ENCODE measurements at regions not wholly inside any gene's neighbourhood (a gene's known extent, or its start where the extent isn't known, plus 50 kb on each side); places are given as distances from the start of the nearest gene placed in this dataset.

DNA sequence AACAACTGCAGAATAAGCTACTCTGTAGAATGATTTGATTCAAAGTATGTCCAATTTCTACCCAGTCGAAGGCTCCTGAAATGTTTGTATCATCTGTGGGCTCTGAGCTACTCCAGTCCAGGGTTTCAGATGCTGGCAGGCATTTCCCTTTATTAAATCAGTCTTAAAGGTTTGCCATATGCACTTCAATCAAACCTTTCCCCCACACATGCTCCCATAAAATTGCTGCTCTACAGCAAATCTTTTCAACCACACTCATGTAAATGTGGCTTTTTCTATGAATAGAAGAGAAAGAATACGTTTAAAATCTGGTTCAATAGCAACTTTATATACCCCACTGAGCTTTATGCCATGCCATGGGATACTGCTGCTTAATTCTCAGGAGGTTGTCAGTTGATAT lies 242.4 kb upstream of the MAP3K7 start:
- DNase-seq (ENCODE audit: low read depth): no peak

DNA sequence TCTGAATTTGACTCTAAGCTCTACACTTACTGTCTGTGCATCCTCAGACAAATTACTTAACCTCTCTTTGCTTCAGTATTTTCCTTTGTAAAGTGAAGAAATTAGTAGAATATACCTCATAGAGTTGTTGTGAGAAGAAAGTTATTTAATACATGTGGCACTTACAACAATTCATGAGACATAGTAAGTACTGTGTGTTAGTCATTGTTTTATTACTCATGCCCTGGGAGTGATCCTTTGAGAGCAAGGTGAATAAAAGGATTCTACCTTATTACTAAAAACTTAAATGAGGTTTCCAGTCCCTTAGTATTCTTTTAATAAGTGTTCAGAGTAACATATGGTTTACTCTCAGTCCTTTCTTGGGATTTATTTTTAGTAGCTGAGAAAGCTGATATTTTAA lies 233.6 kb upstream of the MAP3K7 start:
- no peak for DNase-seq (ENCODE audit: low read depth)

DNA sequence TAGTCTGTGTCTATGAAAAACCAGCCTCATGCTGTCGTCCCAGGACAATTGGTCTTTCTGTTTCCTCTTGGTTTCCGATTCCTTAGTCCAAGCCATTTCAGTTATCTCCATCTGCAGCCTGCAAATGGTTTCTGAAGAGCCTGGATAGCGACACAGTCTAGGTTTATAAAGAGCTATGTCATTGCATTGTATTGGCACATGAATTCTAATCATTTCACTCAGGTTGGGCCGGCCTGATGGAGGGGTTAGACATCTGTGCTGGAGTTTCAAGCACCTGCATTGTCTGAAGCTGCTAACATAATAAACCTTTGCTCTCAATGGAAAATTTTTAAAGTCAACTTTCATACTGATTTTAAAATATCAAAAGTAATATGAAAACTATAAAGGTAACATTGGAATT lies 232.6 kb upstream of the MAP3K7 start:
- DNase-seq (ENCODE audit: low read depth): no peak

DNA sequence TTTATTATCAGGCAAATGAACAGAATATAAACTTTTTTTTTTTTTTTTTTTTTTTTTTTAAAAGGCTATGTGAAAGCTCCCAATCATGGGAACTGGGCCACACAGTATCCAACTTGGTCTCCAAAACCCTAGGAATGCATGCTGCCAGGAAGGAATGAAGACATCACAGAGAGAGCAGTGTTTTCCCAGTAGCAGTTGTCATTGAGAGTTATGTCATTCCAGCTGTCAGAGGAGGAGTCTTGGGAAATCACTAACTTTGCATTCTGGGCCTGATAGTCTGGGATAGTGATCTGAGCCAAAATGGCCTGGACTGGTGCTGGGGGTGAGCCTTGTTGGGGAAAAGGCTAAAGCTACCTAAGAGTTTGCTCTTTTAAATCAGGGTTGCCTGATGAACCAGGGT lies 231.3 kb upstream of the MAP3K7 start:
- DNase-seq (ENCODE audit: low read depth): peak; percentile 32

DNA sequence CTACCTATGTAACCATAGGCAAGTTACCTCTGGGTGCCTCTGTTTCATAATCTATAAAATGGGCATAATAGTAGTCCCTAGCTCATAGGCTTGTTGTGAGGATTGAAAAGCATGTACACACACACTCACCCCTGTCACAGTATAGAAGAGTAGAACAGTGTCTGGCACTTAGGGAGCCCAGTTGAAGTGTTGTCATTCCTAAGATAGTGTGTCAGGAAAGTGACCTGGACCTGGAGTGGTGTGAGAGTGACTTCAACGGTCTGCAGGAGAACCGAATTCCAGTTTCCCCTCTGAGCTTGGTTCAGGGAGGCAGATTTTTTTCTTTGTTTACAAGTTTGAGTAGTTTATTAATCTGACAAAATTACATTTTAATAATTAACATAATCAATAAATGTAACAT lies 229.9 kb upstream of the MAP3K7 start:
- no peak for DNase-seq (ENCODE audit: low read depth)

DNA sequence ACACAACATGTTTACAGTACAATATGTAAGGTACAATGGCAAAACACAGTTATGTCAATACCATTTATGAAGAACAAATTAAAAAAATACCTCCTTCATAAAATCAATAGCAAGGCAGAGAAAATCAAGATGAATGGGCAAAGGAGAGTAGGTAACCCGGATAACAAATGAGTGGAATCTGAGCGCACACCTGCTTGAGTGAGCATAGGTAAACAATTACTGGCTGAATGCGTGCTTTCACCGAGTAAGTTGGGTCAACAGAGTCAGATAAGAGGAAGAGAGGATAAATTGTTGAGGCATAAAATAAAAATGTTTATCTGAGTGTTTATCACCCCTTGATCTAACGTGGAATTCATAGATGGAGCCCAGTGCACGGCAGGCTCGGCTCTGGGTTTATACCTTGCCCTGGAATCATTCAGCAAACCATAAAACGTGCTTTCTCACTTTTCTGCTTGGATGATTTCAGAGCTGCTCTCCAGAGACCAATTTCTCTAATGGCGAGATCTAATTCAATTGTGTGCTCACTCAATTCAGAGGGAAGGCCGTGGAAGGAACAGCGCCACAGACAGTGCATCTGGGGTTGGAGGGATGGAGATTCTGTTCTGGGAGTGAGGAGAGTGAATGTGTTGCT lies 224.8 kb upstream of the MAP3K7 start:
- DNase-seq (ENCODE audit: low read depth): no peak

DNA sequence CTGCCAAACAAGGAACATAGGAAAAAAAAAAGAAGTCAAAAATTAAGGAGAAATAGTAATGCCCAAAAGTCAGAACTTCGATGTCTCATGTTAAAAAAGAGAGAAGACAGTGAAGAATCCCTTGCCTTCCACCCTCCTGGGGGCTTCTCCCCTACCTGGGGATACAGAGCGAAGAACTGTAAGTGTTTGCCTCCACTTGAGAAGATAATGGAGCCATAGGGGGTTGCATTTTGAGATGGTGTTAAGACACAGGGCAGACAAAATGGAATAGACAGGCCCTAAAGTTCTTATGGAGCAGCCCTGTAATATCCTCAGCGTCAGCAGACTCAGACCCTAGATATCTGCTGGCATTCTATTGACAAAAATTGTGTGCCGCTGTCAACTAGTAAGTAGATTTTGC lies 222.2 kb upstream of the MAP3K7 start:
- DNase-seq (ENCODE audit: low read depth): no peak

DNA sequence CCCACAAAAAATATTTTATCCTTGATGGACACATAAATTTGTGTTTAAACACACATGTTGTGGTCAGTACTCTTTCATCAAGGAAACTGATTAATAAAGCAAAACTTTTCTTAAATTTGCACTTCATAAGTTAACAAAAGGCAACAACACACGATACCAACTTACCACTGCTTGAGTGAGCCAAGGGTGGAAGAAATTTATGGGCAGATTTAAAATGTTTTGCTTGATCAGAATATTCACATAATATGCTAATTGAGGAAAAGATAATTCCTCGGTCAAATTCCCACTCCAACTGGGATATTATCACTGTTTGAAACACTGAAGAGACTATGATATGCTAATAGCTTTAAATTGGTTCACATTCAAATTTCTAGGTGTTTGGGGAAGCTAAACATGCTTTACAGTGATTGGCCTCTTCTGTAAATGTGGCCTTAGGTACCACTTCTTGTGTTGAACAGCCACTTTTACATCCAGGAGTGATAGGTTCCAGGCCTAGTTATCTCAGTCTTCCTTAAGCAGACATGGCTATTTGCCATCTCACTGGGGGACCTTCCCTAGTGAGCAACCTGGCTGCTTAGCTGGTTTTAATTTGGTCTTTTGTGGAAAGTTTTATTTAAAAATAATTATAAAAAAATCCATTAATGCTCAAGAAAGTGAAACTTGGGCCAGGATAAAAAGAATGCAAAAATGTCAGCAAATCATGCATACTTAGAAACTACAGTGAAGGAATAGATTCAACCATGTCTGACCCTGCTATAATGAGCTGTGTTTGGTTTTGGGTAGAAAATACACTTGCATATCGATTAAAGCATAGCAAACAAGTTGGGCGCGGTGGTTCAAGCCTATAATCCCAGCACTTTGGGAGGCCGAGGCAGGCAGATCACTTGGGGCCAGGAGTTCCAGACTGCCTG lies 221.2 kb upstream of the MAP3K7 start:
- DNase-seq (ENCODE audit: low read depth): no peak

DNA sequence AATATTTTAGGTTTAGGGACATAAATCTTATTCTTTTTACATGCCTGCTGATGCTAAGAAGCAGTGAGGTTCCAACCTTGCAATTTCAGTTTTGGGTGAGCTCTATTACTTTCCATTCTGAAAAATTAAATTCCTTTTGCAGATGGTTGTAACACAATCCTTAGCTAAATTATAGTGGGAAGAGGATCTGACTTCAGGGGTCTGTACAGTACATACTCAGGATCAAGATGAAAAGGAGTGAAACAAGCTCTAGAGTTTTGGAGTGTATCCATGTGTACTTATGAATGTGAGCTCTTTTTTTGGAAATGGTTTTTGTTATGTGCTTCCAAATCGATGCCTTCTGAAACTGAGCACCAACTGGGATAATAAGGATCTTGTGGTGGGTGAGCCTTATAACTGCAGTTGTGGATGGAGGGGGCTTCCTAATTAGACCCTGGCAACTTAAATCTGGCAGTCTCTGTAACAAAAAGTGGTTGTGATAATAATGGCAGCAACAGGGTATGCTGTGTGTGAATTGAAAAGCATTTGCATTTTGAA lies 218.8 kb upstream of the MAP3K7 start:
- no peak for DNase-seq (ENCODE audit: low read depth)

DNA sequence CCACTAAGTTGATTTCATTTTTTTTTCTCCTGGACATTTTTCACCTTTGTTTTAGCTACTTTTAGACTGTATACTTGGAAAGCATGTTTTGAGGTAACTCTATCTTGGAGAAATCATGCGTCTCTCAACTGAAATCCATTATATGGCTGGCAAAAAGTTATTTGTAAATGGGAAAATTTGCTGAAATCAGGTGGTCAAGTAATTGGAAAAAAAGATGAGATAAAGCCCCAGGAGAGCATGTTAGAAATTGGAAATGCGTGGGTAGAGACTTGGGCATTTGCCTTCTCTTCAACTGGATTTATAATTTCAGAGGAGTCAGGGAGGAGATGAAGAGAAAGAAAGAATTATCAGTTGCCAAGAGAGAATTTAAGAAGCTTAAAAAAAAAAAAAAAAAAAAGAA lies 217.1 kb upstream of the MAP3K7 start:
- DNase-seq (ENCODE audit: low read depth): no peak

DNA sequence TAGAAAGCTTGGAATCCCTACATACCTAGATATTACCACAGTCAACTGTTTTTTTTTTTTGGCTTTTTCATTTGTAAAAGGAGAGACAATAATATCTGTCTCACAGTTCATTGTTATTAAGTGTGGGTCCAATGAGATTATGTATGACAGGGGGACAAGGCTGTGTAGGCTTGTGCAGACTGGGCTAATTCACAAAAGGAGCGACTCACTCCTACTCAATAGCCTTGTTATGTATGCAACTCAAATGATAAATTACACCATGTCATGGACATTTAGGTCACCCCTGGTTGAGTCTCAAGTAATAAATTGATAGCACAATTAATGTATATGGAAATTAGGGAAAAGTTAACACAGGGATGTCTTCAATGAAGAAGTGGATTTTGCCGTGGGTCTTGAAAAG lies 208.2 kb upstream of the MAP3K7 start:
- DNase-seq (ENCODE audit: low read depth): no peak

DNA sequence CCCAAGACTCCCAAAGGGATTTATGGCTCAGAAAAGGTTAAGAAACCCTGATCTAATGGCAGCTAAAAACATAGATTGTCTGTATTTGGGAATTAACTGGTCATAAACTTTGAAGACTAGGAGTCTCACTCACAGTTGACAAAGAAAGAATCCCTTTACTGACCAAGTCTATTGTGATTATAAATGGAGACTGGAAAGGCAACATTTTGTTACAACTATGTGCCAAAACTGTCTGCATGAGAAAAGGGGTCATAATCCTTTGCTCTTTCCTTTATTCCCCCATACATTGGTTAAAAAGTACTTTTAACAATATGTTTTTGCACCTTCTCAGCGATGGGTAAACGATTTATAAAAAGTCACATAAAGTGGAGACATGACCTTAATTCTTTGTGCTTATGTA lies 206.9 kb upstream of the MAP3K7 start:
- no peak for DNase-seq (ENCODE audit: low read depth)

DNA sequence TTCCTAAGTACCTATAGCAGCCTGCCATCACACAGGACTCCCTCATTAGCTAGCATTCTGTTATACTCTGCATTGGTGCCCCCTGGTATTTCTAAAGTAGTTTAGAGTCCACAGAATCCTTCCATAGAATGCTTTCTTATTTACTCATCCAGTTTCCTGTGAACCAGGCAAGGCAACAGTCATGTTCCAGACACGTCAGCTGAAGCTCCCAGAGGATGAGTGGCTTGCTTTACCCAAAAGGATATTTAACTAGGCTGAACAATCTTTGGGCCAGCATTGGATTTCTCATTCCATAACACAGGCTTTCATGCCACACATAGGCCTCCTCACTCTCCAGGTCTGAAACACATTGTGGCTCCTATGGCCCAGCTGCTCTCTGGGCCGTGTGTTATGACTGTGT lies 203.8 kb upstream of the MAP3K7 start:
- peak; percentile 73 for DNase-seq (ENCODE audit: low read depth)

DNA sequence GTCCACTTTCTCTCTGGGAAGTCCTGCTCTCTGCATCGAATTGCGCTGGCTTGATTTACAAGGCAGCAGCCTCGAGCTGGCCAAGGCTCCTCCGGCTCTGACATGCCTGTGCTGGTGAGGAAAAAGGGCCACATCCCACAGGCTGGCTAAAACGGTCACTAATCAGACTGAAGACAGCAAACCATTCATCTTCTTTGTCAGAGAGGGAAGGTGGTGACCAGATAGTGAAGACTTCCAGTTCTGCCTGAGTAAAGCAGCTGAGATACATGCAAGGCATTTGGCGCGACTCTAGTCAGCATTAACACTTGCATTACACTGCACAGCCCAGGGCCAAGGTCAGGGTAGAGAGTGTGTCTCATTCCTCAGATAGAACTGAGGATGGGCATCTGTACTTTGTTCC lies 203.2 kb upstream of the MAP3K7 start:
- DNase-seq (ENCODE audit: low read depth): peak; percentile 12

DNA sequence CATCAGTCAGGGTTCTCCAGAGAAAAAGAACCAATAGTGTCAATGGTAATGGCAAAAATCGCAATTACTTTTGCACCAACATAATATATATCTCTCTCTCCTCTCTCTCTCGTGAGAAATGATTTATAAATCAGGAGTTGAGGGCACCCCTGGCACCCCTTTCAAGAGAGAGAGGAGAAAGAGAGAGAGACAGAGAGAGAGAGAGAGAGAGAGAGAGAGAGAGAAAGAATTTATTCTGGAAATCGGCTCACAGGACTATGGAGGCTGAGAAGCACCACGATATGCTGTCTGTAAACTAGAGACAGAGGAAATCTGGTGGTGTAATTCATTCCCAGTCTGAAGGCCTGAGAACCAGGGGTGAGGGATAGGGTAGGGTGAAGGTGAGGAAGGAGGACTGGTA lies 201.9 kb upstream of the MAP3K7 start:
- DNase-seq (ENCODE audit: low read depth): no peak

DNA sequence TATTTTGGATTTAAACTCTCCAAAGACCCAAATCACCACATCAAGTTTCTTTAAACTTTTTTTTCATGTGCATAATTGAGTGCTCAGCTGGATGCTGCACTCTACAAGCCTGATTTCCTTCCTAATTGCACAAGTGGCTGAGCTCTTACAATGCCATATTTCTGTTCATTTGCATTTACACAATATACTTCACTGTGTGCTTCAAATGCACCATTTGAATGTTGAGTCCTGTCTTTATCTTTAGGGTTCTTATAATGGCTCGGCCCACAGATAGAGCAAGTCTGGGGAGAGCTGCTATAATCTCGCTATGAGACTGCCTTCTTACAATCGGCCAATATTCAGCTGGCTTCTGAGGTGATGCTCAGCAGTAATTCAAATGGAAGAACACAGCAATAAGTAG lies 200.6 kb upstream of the MAP3K7 start:
- DNase-seq (ENCODE audit: low read depth): no peak

DNA sequence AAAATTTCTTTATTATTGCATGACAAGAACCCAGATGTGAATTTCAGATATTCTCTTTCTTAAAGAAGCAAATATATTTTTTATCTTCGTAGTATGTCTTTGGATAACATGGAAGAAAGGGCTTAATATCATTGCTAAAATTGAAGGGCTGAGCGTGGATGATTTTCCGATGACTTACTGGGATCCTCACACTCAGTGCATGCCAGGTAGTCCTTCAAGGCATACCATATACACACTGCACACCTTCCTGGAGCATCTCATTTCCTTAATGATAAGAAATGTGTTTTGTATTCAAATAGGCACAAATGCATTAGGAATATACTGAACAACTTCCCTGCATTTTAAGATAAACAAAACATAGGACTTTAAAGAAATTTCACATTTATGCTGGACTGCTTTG lies 193.9 kb upstream of the MAP3K7 start:
- DNase-seq (ENCODE audit: low read depth): no peak

DNA sequence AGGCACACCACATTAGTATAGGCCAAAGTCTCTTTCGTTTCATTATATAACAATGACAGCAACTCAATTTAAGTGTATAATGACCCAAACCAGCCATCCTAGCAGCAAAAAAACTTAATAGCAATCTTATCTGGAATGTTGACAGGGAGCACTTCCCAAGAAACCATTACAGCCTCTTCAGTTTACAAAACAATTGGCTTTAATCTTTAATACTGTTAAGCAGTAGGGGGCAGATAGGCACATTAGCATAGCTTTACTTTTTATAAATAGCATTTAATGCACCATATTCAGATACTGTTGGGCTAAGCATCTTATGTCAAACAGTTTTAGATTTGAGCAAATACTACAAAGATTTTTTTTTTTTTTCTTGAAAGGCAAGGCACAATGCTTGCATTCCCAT lies 193.3 kb upstream of the MAP3K7 start:
- no peak for DNase-seq (ENCODE audit: low read depth)

DNA sequence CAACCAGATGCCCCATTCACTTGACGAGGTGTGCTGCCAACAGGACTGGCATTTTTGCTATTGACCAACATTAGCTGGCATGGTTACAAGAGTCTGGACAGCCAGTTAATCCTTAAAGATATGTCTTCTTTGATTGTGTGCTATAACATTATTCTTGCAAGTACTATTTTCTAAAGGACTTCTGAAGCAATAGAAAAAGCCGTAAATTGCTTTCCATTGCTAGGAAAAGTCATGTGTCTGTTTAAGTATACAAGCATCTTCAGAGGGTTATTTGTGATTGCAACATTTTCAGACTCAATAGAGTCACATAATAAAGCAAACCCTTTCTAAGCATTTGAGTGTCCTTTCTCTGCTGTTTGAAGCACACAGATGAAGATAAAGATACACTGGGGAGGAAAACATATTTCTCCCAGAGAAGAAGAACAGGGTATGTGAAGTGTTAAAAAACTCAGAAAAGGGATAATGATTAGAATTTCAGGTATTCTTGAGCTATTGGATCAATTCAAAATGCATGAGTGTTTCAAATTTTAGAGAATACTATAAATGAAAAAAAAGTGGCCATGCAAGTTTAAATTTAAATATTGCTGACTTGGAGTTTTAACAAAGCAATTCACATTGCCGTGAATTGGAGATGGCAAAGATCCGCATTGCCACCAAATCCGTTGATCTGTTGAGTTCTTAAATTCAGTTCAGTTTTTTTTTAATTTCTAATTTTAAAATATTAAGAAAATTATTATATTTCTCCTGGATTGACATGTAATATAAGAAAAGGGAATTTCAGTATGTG lies 191.7 kb upstream of the MAP3K7 start:
- DNase-seq (ENCODE audit: low read depth): no peak

DNA sequence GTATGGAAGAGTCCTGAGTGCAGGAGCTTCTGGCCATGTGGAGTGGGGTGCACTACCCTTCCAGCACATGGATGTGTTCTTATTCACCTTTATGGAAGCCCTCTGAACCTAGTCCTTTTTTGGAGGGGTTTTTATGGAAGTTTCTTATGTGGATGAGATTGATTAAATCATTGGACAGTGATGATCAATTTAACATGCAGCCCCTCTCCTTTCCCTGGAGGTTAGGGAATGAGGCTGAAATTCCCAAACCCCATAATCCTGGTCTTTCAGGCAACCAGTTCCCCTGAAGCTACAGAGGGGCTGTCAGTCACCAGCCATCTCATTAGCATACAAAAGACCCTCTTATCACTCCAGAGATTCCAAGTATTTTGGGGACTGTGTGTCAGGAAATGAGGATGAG lies 183.9 kb upstream of the MAP3K7 start:
- no peak for DNase-seq (ENCODE audit: low read depth)

DNA sequence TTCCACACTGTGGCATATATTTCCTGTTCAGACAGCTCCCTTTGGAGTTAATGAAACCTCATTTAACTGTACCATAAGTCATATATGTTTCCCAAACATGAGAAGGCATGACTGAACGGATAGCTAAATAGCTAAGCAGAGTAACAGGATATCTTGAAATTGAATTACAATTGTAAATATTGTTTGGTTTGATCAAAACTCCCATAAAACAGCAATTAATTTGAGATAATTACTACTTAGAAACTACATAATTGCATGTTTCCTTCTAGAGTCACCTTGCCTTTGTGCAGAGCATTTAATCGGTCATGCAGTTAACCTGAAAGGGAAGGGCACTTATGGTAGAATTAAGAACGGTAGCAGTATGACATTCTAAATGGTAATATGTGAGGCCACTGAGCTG lies 179.0 kb upstream of the MAP3K7 start:
- no peak for DNase-seq (ENCODE audit: low read depth)

DNA sequence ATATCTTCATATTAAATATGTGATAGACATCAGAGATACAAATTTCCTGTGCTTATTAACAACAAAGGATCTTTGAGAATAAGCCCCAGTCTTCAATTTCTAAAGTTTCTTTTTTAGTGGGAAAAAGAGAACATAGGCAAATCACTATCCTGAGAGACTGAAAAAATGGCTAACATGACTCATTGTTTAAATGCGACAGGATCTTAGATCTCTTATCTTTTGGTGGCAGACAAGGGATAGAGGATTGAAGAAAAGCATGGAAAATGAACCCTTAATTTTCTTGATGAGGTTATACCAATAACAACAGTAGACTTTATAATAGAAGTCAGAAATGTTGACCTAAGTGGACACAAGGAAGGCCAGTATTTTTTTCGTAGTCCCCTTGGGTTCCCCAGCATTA lies 178.6 kb upstream of the MAP3K7 start:
- DNase-seq (ENCODE audit: low read depth): no peak
